ENCODE measurements at regions not wholly inside any gene's neighbourhood (a gene's known extent, or its start where the extent isn't known, plus 50 kb on each side); places are given as distances from the start of the nearest gene placed in this dataset.

- no peak for TF ChIP-seq CTCF (IDR thresholded peaks at IDR 0.05)
- TF ChIP-seq EZH2 (IDR thresholded peaks at IDR 0.05; ENCODE audit: borderline replicate concordance, insufficient read depth, low read depth, low read length, poor library complexity, severe bottlenecking), result no peak
Measured at GRCh38 chr6:144390202-144390601, 105.1 kb downstream of the UTRN start.
